HG03095 (cell line): ENCODE measurements at regions not wholly inside any gene's neighbourhood (a gene's known extent, or its start where the extent isn't known, plus 50 kb on each side); places are given as distances from the start of the nearest gene placed in this dataset.
"Not testable (repeated sequence)": the region's sequence is repeated elsewhere in the genome, so short reads cannot be mapped to it uniquely, and the experiment has no call there.

Experiments
- ATAC-seq: cut with Tn5 transposase; IDR thresholded peaks from one replicate; pipeline ENCODE4 v1.9.1; 2021; ENCODE audit warnings: moderate library complexity; ENCODE audit not compliant: unreplicated experiment

DNA sequence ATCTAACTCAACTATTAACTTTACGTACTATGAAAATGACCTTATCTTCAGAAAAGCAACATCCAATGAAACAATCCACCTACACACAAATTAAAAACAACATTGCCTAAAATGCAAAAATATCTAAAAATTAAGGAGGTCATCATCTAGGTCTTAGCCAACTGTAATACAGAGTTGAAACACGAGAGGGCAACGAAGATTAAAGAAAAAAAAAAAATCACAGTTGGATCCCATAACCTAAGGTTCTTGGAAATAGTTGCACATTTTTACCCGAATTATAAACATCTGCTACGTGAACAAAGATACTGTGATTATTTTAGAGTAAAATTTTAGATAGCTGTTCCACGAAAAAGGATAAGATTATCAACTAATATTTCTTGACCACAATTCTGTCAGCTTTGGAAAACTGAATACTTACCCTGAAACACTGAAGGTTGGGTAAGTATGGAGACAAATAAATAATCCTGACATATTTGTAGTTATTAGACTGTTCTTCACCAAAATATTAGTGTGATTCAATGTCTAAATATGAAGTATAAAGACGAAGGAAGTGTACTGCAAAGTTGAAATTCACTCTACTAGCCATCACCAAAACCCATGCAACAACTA lies 88.0 kb upstream of the AK4 start:
- no peak for ATAC-seq

DNA sequence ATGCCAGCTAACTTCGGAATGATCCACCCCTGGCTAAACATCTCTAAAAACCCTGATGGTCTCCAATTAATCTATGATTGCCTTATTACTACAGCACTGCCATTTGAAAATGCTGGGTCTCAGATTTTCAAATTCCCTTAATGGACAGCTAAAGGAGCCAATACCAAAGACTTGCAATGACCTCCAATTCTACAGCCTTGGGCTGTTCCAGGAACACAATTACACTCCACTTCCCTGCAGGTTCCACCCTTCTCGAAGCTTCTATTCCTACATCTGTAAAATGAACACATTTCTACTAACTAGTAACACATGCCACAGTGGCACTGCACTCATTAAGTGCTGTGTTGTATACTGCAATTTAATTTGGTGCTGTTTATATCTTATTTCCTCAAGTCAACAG lies 85.7 kb upstream of the AK4 start:
- no peak for ATAC-seq

GRCh38 chr1:65063025-65063424 lies 85.0 kb upstream of the AK4 start:
- ATAC-seq, result no peak

DNA sequence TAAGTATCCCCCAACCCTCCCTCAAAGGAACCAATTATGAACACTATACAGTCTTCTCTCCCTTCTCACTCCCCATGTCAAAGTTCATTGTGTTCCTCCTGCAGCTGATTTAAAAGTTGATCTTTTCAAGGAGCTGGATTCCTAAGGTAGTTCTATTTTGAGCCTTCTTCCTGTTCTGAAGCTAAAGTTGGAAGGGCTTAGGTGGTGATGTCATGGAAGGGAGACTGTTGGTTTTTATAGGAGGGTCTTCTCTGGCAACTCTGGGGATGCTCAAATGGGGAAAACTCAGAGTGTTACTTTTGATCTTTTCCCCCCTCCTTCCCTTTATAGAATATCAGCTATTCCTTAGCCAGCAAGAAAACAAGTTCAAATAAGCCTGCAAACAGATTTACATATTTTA lies 83.0 kb upstream of the AK4 start:
- no peak for ATAC-seq

DNA sequence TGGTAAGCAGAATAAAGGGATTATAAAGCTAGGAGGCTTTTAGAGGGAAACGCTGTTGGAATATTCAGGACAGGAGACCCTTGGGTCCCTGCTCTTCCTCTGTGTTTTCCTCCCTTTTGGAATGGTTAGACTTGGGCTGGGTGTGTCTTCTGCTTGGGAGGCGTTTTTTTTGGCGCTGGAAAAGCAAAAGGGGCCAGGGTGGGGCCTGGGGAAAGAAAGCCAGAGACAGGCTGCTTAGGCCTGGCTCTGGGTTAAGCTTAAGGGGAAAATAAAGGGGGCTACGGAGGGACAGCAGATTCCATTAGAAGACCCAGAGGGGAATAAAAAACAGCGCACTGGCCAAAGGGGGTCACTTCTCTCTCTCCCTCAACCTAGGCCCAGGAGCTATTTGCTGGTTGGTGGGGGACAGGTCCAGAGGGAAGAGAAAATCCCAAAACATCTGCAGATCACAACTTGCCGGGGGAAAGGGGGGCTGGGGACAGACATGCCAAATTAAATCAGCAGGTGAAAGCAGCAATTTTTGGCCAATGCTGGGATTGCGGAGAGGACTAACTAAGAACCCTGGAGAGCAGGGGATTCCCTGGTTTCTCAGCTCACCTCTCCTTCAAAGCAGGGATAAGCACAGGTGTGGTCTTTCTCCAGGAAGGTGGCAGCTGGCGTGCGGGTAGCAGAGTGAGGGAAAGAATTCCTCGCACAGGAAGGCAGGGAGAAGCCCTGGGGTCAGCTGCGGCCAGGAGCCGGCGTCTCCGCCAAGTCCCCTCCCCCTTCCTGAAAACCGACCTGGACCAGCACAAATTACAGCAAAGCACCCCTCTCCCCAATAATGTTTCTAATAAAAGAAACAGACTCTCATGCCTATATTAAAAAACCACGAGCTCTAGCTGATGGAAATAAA lies 82.2 kb upstream of the AK4 start:
- ATAC-seq, result no peak

DNA sequence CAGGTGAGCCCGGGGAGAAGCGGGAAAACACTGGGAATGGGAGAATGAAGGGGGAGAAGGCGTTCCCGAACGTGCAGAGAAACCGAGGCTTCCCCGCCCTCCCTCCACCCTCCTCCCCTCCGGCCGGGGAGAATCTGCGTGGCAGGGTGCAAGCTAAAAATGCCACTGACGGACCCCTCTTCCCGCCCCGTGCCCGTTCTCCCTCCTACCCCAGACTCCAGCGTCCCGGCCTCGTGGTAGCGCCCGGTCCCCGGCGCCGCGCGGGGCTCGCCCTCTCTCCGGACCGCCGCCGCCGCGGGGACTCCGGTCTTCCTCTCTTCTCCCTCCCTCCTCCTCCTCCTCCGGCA lies 81.6 kb upstream of the AK4 start:
- peak; percentile 24 for ATAC-seq

GRCh38 chr1:65066766-65067490 lies 81.1 kb upstream of the AK4 start:
- ATAC-seq, result peak; percentile 41

- ATAC-seq, result peak; percentile 32
Measured at GRCh38 chr1:65067491-65068201, 80.4 kb upstream of the AK4 start.

GRCh38 chr1:65068202-65069010 lies 79.6 kb upstream of the AK4 start:
- ATAC-seq, result peak; percentile 5

DNA sequence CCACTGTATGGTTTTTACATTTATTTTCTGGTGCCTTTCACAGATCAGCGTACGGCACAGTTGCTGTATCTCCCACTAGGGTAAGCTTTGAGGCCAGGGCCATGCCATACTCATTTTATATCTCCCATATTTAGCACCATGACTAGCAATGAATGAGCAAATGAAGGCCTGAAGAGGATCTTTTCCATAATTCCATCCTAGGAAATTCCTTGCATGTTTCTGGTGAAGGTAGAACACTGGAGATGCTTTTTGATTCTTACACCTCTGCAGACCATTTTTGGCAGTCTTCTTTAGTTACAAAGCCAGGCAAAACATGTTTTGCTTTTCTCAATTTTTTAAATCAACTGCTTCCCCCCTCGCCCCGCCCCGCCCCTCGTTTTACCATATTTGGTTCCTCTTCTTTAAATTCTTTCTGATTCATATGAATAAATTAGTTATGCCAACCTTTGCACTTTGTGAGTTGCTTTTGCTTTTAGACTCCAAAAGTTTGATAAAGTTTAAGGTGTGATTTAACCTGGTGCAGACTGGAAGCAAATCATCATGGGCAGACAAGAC lies 78.9 kb upstream of the AK4 start:
- ATAC-seq, result no peak

DNA sequence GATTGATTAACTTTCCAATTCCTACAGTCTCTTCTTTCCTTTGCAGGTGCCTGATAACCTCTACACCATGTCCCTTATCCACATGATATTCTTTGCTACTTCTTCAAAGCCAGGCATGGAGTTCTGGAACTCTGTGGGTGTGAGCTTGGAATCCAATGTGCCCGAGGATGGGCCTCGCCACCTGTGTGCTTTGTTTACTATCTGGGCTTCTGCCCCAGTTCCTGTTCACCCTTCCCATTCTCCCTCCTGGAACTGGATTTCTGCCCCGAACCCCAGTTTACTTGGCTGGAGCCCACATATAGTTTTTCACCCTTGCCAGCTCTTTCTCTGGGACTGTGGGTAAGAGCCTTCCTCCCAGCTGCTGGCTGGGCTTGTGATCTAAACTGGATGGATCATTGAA lies 75.2 kb upstream of the AK4 start:
- ATAC-seq, result no peak

DNA sequence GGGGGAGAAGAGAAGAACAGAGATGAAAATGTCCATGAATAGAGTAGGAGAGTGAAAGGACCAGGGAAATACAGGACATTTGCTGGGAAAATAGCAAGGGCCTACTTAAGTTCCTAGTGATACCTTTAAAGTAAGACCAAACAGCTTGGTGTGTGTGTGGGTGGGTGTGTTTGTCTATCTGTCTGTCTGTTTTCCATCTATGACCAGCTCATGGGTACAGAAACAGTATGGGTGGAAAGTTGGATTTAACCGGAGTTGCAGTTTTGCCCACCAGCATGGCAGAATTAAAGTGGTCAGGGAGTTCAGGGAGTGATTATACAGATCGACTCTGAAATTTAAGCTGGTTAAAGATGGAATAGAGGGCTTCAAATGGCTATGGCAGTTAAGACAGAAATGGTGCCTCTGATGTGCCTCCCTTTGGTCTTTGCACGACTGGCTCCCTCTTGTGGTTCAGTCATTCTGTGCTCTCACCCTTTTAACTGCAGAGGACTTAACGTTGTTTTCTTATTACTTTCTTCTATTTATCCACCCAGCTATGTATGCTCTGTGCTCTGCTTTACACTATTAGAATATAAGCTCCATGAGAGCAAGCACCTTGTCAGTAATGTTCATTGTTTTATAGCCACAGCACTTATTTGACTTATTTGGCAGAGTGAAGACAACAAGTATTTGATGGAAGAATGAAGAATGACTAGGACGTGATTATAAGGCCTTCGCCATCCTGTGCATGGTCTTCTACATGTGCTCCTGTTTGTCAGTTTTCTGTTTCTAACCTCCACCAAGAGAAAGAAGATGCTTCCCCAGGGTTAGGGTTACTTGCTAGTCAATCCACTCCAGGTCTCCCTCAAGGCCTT lies 72.7 kb upstream of the AK4 start:
- ATAC-seq, result peak; percentile 76

DNA sequence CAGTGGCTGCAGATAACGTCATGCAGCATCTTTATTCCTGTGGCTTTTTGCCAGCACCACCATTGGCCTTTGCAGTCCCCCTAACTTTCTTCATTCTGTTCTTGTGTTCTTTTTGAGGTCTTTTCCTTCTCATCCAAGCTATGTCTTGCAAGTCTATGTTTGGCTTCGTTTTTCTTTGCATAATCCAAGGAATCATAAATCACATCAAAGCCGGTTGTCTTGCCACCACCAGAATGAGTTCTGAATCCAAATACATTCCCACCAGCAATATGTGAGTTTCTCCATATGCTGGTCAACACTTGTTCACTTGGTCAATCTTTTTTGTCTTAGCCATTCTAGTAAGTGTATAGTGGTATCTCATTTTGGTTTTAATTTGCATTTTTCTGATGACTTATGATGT lies 70.6 kb upstream of the AK4 start:
- no peak for ATAC-seq

DNA sequence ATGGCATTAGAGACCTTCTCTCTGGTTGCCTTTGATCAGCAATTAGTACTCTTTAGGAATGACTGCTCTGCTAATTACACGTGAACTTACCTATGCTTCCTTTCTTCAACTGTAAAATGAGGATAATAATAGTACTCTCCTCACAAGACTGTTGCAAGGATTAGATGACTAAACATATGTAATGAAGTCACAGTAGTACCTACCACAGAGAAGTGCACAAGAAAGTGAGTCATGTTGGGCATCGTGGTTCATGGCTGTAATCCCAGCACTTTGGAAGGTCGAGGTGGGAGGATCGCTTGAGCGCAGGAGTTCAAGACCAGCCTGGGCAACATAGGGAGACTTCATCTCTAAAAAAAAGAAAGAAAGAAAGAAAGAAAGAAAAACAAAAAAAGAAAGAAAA lies 68.1 kb upstream of the AK4 start:
- ATAC-seq, result no peak

DNA sequence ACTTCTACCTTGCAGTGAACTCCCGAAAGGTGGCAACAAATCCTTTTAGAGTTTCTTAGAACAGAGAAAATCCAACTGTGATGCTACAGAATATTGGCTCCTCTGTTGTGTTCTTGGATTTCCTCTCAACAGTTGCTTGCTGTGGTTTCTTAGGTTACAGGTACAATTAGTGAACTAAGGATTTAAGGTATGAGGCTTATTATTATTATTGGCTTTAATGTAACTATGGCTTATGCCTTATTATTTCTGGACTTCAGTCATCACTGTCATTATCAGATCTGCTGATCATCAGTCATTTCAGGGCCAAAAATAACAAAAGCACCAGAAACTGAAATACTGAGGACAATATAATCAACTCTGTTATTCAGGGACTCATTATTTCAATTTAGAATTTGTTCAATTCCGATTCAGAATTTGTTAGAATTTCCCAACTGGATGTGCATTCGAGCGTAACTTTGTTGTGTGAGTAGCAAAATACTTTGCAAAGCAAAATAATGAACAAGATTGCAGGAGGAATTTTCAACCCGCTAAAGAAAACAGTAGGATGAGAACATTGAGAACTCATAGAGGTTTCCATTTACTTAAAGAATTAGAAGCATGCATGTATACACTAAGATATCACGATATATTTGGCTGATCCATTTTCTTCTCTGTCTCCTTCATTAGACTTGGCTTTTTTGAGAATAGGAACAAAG lies 65.5 kb upstream of the AK4 start:
- no peak for ATAC-seq

- ATAC-seq, result peak; percentile 69
Measured at GRCh38 chr1:65083263-65083896, 64.6 kb upstream of the AK4 start.

DNA sequence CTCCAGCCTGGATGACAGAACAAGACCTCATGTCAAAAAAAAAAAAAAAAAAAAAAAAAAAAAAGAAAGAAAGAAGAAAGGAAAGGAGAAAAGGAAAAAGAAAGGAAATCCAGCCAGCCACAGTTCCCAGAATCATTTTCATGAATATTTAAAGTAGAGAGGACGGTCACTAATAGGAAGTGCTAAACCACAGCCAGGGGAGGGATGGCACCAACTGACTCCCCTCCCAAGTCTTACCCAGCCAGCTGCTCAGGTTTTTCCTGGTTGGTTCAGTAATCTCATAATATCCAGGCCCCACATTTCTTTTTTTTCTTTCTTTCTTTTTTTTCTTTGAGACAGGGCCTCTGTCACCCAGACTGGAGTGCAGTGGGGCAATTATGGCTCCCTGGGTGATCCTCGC lies 63.9 kb upstream of the AK4 start:
- no peak for ATAC-seq

GRCh38 chr1:65087519-65087918 lies 60.5 kb upstream of the AK4 start:
- ATAC-seq, result not testable (repeated sequence)
